ENCODE measurements at regions not wholly inside any gene's neighbourhood (a gene's known extent, or its start where the extent isn't known, plus 50 kb on each side); places are given as distances from the start of the nearest gene placed in this dataset.

DNA sequence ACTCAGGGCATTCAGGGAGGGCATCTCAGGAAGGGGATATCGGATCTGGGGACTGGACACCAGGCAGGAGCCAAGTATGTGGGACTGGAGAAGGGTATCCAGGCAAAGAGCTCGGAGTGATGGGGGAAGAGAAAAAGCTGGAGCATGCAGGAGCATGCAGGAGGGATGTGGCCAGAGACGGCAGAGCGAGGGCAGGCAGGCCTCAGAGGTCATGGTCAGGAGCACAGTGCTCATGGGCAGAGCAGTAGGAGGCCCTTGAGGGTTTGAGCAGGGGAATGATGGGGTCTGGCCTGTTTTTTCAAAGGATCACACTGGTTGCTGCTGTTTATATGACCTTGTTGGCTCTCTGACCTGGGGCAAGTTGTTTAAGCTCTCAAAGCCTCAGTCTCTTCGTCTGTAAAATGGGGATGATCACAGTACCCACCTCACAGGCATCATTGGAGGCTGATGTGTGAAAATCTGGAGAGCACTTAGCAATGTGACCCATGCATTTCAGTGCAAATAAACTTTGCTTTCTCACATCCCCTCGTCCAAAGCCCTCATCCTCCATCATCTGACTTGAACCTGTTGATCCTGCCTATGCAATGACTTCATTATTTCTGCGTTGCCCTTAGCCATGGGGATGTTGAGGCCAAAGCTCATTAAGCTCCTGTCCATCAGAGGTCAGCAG lies 273.1 kb downstream of the MATN1 start:
- TF ChIP-seq, protein P1, sequence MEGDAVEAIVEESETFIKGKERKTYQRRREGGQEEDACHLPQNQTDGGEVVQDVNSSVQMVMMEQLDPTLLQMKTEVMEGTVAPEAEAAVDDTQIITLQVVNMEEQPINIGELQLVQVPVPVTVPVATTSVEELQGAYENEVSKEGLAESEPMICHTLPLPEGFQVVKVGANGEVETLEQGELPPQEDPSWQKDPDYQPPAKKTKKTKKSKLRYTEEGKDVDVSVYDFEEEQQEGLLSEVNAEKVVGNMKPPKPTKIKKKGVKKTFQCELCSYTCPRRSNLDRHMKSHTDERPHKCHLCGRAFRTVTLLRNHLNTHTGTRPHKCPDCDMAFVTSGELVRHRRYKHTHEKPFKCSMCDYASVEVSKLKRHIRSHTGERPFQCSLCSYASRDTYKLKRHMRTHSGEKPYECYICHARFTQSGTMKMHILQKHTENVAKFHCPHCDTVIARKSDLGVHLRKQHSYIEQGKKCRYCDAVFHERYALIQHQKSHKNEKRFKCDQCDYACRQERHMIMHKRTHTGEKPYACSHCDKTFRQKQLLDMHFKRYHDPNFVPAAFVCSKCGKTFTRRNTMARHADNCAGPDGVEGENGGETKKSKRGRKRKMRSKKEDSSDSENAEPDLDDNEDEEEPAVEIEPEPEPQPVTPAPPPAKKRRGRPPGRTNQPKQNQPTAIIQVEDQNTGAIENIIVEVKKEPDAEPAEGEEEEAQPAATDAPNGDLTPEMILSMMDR (IDR thresholded peaks at IDR 0.05) = no peak
- intact Hi-C loops (cut with DNase I, micrococcal nuclease) = no loop called here
- Histone ChIP-seq H3K9me3 (no peaks in the 10 kb centered on the region), H3K4me1 (ENCODE audit: low read depth) (no peaks in the 10 kb centered on the region), H3K4me3 (no peak overlapping the region), H3K36me3 (ENCODE audit: low read depth) (no peaks in the 10 kb centered on the region)
- ATAC-seq = no peak
- DNase-seq = no peak

DNA sequence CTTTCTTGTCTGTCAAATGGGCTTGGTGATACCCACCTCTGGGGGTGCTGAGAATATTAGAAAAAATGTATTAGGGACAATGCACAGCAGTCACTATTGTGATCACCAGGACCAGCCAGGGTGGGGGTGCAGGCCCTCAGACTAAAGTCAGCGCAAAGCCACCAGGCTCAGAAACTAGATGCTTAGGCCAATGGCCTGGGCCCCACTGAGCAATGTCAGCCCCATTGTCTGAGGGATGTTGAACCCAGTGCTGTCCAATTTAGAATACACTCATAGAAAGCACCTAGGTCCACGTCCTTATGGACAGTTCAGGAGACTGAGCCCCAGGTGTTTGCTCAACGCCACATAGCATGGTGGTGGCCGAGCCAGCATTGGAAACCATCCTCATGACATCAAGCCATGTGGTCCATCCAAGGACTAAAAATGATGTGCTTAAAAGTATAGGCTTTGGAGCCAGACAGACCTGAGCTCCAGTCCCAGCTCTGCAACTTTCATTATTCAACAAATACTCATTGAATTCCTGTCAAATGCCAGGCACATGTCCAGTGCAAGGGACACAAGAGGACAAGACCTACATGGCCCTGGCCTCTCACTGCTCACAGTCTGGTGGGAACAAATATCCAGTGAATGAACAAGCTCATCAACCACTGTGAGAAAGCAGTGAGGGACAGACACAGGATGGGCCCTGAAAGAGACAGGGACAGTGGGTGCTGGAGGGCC lies 273.8 kb downstream of the MATN1 start:
- ATAC-seq (no peak), DNase-seq (no peak)
- Histone ChIP-seq H3K9me3 (no peaks in the 10 kb centered on the region), H3K4me3 (no peak overlapping the region), H3K36me3 (ENCODE audit: low read depth) (no peaks in the 10 kb centered on the region), H3K4me1 (ENCODE audit: low read depth) (no peaks in the 10 kb centered on the region)
- intact Hi-C loops (cut with DNase I, micrococcal nuclease) = no loop called here
- TF ChIP-seq, protein P1 (IDR thresholded peaks at IDR 0.05) = no peak

DNA sequence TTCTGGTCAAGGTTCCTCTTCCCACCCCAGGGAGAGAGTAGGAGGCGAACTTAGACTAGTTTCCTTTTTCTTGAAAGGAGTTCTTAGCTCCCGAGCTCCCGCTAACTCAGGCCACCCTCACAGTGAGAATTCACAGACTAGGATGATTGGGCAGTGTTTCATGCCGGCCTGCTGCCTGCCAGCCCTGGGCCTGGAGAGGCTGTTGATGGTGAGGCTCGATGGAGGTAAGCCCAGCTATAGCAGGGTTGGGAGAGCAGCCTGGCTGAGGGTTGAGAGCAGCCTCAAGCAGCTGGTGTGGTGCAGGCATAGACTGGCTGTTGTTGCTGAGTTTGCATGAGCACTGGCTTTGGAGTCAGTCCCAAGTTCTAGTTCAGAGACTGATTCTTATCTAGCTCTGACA lies 274.4 kb downstream of the MATN1 start:
- no peaks in the 10 kb centered on the region for H3K36me3 ChIP-seq (ENCODE audit: low read depth)
- intact Hi-C loops (cut with DNase I, micrococcal nuclease) = no loop called here
- TF ChIP-seq, protein P1 (IDR thresholded peaks at IDR 0.05) = no peak
- no peaks in the 10 kb centered on the region for H3K4me1 ChIP-seq (ENCODE audit: low read depth)
- DNase-seq = no peak
- H3K4me3 ChIP-seq = no peak overlapping the region
- ATAC-seq = no peak
- no peaks in the 10 kb centered on the region for H3K9me3 ChIP-seq

DNA sequence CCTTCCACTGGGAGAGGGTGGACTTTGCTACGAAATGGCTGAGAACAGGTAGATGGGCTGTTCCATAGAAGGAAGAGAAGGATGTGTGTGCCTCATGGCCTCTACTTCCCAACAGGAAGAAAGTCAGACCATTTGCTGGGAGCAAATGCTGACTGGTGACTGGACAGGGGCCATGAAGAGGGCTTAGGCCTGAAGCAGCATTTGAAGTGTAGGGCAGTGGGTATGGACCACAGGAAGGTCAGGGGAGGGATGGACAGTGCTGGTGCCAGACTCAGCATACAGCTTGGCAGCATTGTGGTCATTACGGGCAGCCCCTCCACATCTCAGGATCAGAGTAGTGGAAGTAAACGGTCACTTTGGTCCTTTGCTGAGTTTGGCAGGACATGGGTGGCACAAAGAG lies 275.7 kb downstream of the MATN1 start:
- ATAC-seq (no peak), DNase-seq (no peak)
- no peaks in the 10 kb centered on the region for H3K9me3 ChIP-seq
- H3K4me3 ChIP-seq = no peak overlapping the region
- H3K36me3 ChIP-seq (ENCODE audit: low read depth) = no peaks in the 10 kb centered on the region
- no peaks in the 10 kb centered on the region for H3K4me1 ChIP-seq (ENCODE audit: low read depth)
- TF ChIP-seq, protein P1 (IDR thresholded peaks at IDR 0.05) = no peak
- intact Hi-C loops (cut with DNase I, micrococcal nuclease) = no loop called here

DNA sequence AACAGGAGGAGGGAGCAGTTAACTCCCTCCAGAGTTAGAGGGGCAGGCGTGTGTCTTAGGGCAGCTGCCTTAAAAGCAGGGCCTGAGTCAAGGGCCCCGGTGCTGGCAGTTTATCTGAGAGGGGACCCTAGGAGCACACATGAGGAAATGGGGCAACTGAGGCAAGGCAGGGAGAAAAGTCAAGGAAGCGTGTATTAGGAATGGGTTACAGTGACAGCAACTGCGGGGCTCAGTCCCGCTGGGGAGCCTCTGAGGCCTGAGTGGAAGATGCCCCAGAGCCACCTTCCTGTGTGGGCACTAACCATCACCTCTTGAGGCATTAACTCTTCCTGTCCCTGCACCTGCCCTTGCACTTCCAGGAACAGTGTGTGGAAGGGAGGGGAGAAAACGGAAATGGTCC lies 276.3 kb downstream of the MATN1 start:
- TF ChIP-seq, protein P1 (IDR thresholded peaks at IDR 0.05) = no peak
- ATAC-seq (no peak), DNase-seq (no peak)
- no peaks in the 10 kb centered on the region for H3K36me3 ChIP-seq (ENCODE audit: low read depth)
- intact Hi-C loops (cut with DNase I, micrococcal nuclease) = no loop called here
- no peak overlapping the region for H3K4me3 ChIP-seq
- H3K4me1 ChIP-seq (ENCODE audit: low read depth) = no peaks in the 10 kb centered on the region
- H3K9me3 ChIP-seq = no peaks in the 10 kb centered on the region

All from mucosa of descending colon (tissue), 3 donors.